Body of pancreas (tissue), 4 donors: ENCODE measurements at regions not wholly inside any gene's neighbourhood (a gene's known extent, or its start where the extent isn't known, plus 50 kb on each side); places are given as distances from the start of the nearest gene placed in this dataset.
"Not testable (repeated sequence)": the region's sequence is repeated elsewhere in the genome, so short reads cannot be mapped to it uniquely, and the experiment has no call there.

Experiments
- ATAC-seq: fragments of 150-250 bp; one replicate; pipeline ENCODE4 v1.9.1; 2016
- DNase-seq, 4 donors: peaks; one replicate each; pipeline ENCODE4 v3.0.0-alpha.2; 2019
- H3K27ac ChIP-seq, 4 donors: fragments of 200-600 bp; sonication (generic); 1 replicate in 3 of 4; 2 replicates in 1 of 4; pipeline versions ENCODE4 v1.5.1 to v1.6.1; 2016 to 2019; ENCODE audit warnings: mild to moderate bottlenecking in 1 of 4, mixed read lengths in 1 of 4, moderate library complexity in 1 of 4
- H3K27me3 ChIP-seq, 2 donors: fragments of 200-600 bp; sonication (generic); one replicate each; pipeline ENCODE4 v1.6.0; 2016; ENCODE audit warnings: mild to moderate bottlenecking in 1 of 2
- H3K36me3 ChIP-seq, 2 donors: fragments of 200-600 bp; sonication (generic); replicated peaks in 1 of 2; 2 replicates each; pipeline ENCODE4 v1.5.1; 2016; ENCODE audit warnings: low read depth in 2 of 2; ENCODE audit not compliant: insufficient read depth in 1 of 2
- H3K4me1 ChIP-seq: fragments of 200-600 bp; sonication (generic); one replicate; pipeline ENCODE4 v1.6.0; 2016
- H3K4me3 ChIP-seq, 2 donors: fragments of 200-600 bp; sonication (generic); 1 replicate in 1 of 2; 2 replicates in 1 of 2; pipeline ENCODE4 v1.5.1; 2016 to 2019
- H3K9me3 ChIP-seq, 3 donors: fragments of 200-600 bp; sonication (generic); 1 replicate in 2 of 3; 2 replicates in 1 of 3; pipeline ENCODE4 v1.5.1; 2016
- CTCF ChIP-seq, 7 experiments: fragments of 450-650 bp in 4 of 7; fragments of 200-600 bp in 3 of 7; sonication (generic) in 3 of 7; IDR thresholded peaks; one replicate each; pipeline ENCODE4 v1.5.1; 2016 to 2019; ENCODE audit warnings: antibody characterized with exemption in 7 of 7
- POLR2A ChIP-seq, 3 donors: fragments of 450-650 bp; IDR thresholded peaks; one replicate each; pipeline ENCODE4 v1.6.1; 2016; ENCODE audit warnings: antibody characterized with exemption in 3 of 3, mild to moderate bottlenecking in 2 of 3
- WGBS, 2 donors: methylation state at CpG; one replicate each; pipeline ENCODE4 v1.1.5; 2017; 5-methylcytosine and 5-hydroxymethylcytosine counted together
- intact Hi-C: fragments of 100-400 bp; cut with DNase I; formaldehyde crosslinking; loops from one replicate; pipeline ENCODE4 v1.15.1; 2023

- WGBS, 2 donors, result 36 to 56% methylated on average over 1 of the region's 1 CpG
- Histone ChIP-seq H3K9me3 (no peaks in the 10 kb centered on the region), H3K36me3 (no peaks in the 10 kb centered on the region), H3K27ac (no peak overlapping the region), H3K27me3 (no peaks in the 10 kb centered on the region), H3K4me3 (no peak overlapping the region), H3K4me1 (no peaks in the 10 kb centered on the region)
- intact Hi-C loops, result no loop called here
- TF ChIP-seq CTCF (IDR thresholded peaks at IDR 0.05) (no peak), POLR2A (IDR thresholded peaks at IDR 0.05) (no peak)
- no peak for ATAC-seq
- DNase-seq, result no peak
Observed at GRCh38 chr2:48089644-48090043, 183.3 kb upstream of the FBXO11 start.

GRCh38 chr2:48092846-48093803, 186.8 kb upstream of the FBXO11 start:
- Histone ChIP-seq H3K4me3 (no peak overlapping the region), H3K9me3 (no peaks in the 10 kb centered on the region), H3K36me3 (no peaks in the 10 kb centered on the region), H3K27me3 (no peaks in the 10 kb centered on the region), H3K4me1 (no peaks in the 10 kb centered on the region), H3K27ac (no peak overlapping the region)
- ATAC-seq (no peak), DNase-seq (no peak)
- WGBS, 2 donors, result 81 to 87% methylated on average over 4 of the region's 4 CpGs
- TF ChIP-seq CTCF (IDR thresholded peaks at IDR 0.05) (no peak), POLR2A (IDR thresholded peaks at IDR 0.05) (no peak)
- intact Hi-C loops, result no loop called here

- DNase-seq, H3K27me3 ChIP-seq, ATAC-seq, H3K27ac ChIP-seq, intact Hi-C loops, H3K9me3 ChIP-seq, H3K4me1 ChIP-seq, H3K4me3 ChIP-seq, H3K36me3 ChIP-seq: not testable (repeated sequence)
- 41 to 63% methylated on average over 1 of the region's 1 CpG for WGBS, 2 donors
Observed at GRCh38 chr2:48096765-48097164, 190.5 kb upstream of the FBXO11 start.

- H3K27me3 ChIP-seq, result no peaks in the 10 kb centered on the region
- no peak for ATAC-seq
- WGBS, 2 donors, result 55 to 64% methylated on average over 1 of the region's 1 CpG
- H3K9me3 ChIP-seq, result no peaks in the 10 kb centered on the region
- intact Hi-C loops, result no loop called here
- H3K36me3 ChIP-seq, result no peaks in the 10 kb centered on the region
- no peak overlapping the region for H3K27ac ChIP-seq
- no peak for TF ChIP-seq POLR2A (IDR thresholded peaks at IDR 0.05)
- TF ChIP-seq CTCF (IDR thresholded peaks at IDR 0.05), result no peak
- DNase-seq, result no peak
- no peaks in the 10 kb centered on the region for H3K4me1 ChIP-seq
- no peak overlapping the region for H3K4me3 ChIP-seq
Observed at GRCh38 chr2:48098539-48098938, 192.2 kb upstream of the FBXO11 start.

GRCh38 chr2:48104418-48104817, 198.1 kb upstream of the FBXO11 start:
- no peak overlapping the region for H3K4me3 ChIP-seq
- no peak for TF ChIP-seq POLR2A (IDR thresholded peaks at IDR 0.05)
- no peak for TF ChIP-seq CTCF (IDR thresholded peaks at IDR 0.05)
- no peaks in the 10 kb centered on the region for H3K27me3 ChIP-seq
- DNase-seq, result no peak
- no peaks in the 10 kb centered on the region for H3K9me3 ChIP-seq
- H3K27ac ChIP-seq, result no peak overlapping the region
- peaks cover 13% of the 10 kb centered on the region for H3K4me1 ChIP-seq
- H3K36me3 ChIP-seq, result no peaks in the 10 kb centered on the region
- intact Hi-C loops, result loop anchor here (10.0 kb wide), 1 partner anchor 250 kb away; no protein-coding TSS in a partner anchor
- ATAC-seq, result no peak
